ENCODE measurements at regions not wholly inside any gene's neighbourhood (a gene's known extent, or its start where the extent isn't known, plus 50 kb on each side); places are given as distances from the start of the nearest gene placed in this dataset.
A peak's percentile ranks its signal among the peaks of the same experiment; 100 is the strongest.

- H3K9me3 Mint-ChIP-seq, result no peaks in the 10 kb centered on the region
- H3K4me1 Mint-ChIP-seq, result no peaks in the 10 kb centered on the region
- H3K27ac Mint-ChIP-seq, result peak overlapping the region in 1 of 6 donors; percentile 44
- no peak overlapping the region for H3K4me3 Mint-ChIP-seq
- H3K27me3 Mint-ChIP-seq, result peaks cover 0 to 4% (median 2%) of the 10 kb centered on the region in 3 donors
- H3K36me3 Mint-ChIP-seq, result no peaks in the 10 kb centered on the region
- ATAC-seq (ENCODE audit: low read depth in 2 of 2) (no peak), DNase-seq (no peak)
Observed at GRCh38 chr18:34637094-34637801, 72.8 kb upstream of the DTNA start.

- peaks cover 0 to 7% (median 4%) of the 10 kb centered on the region in 3 donors for H3K27me3 Mint-ChIP-seq
- H3K27ac Mint-ChIP-seq, result no peak overlapping the region
- no peak for DNase-seq
- H3K4me1 Mint-ChIP-seq, result no peaks in the 10 kb centered on the region
- ATAC-seq (ENCODE audit: low read depth in 2 of 2), result no peak
- H3K9me3 Mint-ChIP-seq, result no peaks in the 10 kb centered on the region
- no peaks in the 10 kb centered on the region for H3K36me3 Mint-ChIP-seq
- H3K4me3 Mint-ChIP-seq, result no peak overlapping the region
Observed at GRCh38 chr18:34639687-34640086, 70.4 kb upstream of the DTNA start.

GRCh38 chr18:34640276-34640675, 69.8 kb upstream of the DTNA start:
- ATAC-seq (ENCODE audit: low read depth in 2 of 2) (no peak), DNase-seq (no peak)
- Mint-ChIP-seq H3K4me1 (no peaks in the 10 kb centered on the region), H3K9me3 (no peaks in the 10 kb centered on the region), H3K27ac (no peak overlapping the region), H3K27me3 (peaks cover 0 to 7% (median 4%) of the 10 kb centered on the region in 3 donors), H3K4me3 (no peak overlapping the region), H3K36me3 (no peaks in the 10 kb centered on the region)

- H3K27me3 Mint-ChIP-seq, result peaks cover 0 to 9% (median 7%) of the 10 kb centered on the region in 3 donors
- H3K9me3 Mint-ChIP-seq, result no peaks in the 10 kb centered on the region
- no peak overlapping the region for H3K4me3 Mint-ChIP-seq
- no peaks in the 10 kb centered on the region for H3K4me1 Mint-ChIP-seq
- DNase-seq (no peak), ATAC-seq (ENCODE audit: low read depth in 2 of 2) (no peak)
- H3K36me3 Mint-ChIP-seq, result no peaks in the 10 kb centered on the region
- H3K27ac Mint-ChIP-seq, result no peak overlapping the region
Observed at GRCh38 chr18:34643989-34644388, 66.1 kb upstream of the DTNA start.

- DNase-seq, result no peak
- Mint-ChIP-seq H3K27me3 (peaks cover 0 to 13% (median 9%) of the 10 kb centered on the region in 3 donors), H3K4me1 (no peaks in the 10 kb centered on the region), H3K4me3 (no peak overlapping the region), H3K9me3 (no peaks in the 10 kb centered on the region), H3K36me3 (no peaks in the 10 kb centered on the region), H3K27ac (no peak overlapping the region)
- no peak for ATAC-seq (ENCODE audit: low read depth in 2 of 2)
Observed at GRCh38 chr18:34647251-34647650, 62.8 kb upstream of the DTNA start.

GRCh38 chr18:34648269-34648985, 61.7 kb upstream of the DTNA start:
- no peak for ATAC-seq (ENCODE audit: low read depth in 2 of 2)
- Mint-ChIP-seq H3K4me3 (no peak overlapping the region), H3K27me3 (peaks cover 0 to 15% (median 9%) of the 10 kb centered on the region in 3 donors), H3K27ac (no peak overlapping the region), H3K36me3 (no peaks in the 10 kb centered on the region), H3K9me3 (no peaks in the 10 kb centered on the region), H3K4me1 (no peaks in the 10 kb centered on the region)
- DNase-seq, result no peak

GRCh38 chr18:34649080-34649479, 61.0 kb upstream of the DTNA start:
- Mint-ChIP-seq H3K9me3 (no peaks in the 10 kb centered on the region), H3K4me3 (no peak overlapping the region), H3K4me1 (no peaks in the 10 kb centered on the region), H3K27ac (no peak overlapping the region), H3K27me3 (peaks cover 0 to 15% (median 9%) of the 10 kb centered on the region in 3 donors), H3K36me3 (no peaks in the 10 kb centered on the region)
- DNase-seq, result no peak
- no peak for ATAC-seq (ENCODE audit: low read depth in 2 of 2)

- DNase-seq (no peak), ATAC-seq (ENCODE audit: low read depth in 2 of 2) (no peak)
- Mint-ChIP-seq H3K27me3 (peaks cover 0 to 15% (median 9%) of the 10 kb centered on the region in 3 donors), H3K27ac (no peak overlapping the region), H3K9me3 (no peaks in the 10 kb centered on the region), H3K4me3 (no peak overlapping the region), H3K36me3 (no peaks in the 10 kb centered on the region), H3K4me1 (no peaks in the 10 kb centered on the region)
Observed at GRCh38 chr18:34650121-34650545, 60.0 kb upstream of the DTNA start.

GRCh38 chr18:34651586-34652369, 58.3 kb upstream of the DTNA start:
- Mint-ChIP-seq H3K4me1 (no peaks in the 10 kb centered on the region), H3K9me3 (no peaks in the 10 kb centered on the region), H3K4me3 (no peak overlapping the region), H3K27me3 (peaks cover 0 to 15% (median 4%) of the 10 kb centered on the region in 3 donors), H3K27ac (peak overlapping the region in 1 of 6 donors; percentile 17), H3K36me3 (no peaks in the 10 kb centered on the region)
- ATAC-seq (ENCODE audit: low read depth in 2 of 2), result no peak
- DNase-seq, result no peak

- ATAC-seq (ENCODE audit: low read depth in 2 of 2) (no peak), DNase-seq (no peak)
- peaks cover 4 to 22% (median 7%) of the 10 kb centered on the region in 3 donors for H3K27me3 Mint-ChIP-seq
- H3K9me3 Mint-ChIP-seq, result peaks cover 0 to 4% (median 0%) of the 10 kb centered on the region in 7 donors
- no peaks in the 10 kb centered on the region for H3K4me1 Mint-ChIP-seq
- H3K4me3 Mint-ChIP-seq, result no peak overlapping the region
- H3K27ac Mint-ChIP-seq, result no peak overlapping the region
- H3K36me3 Mint-ChIP-seq, result no peaks in the 10 kb centered on the region
Observed at GRCh38 chr18:34655131-34655530, 55.0 kb upstream of the DTNA start.

GRCh38 chr18:34657860-34658500, 52.1 kb upstream of the DTNA start:
- peaks cover 0 to 4% (median 0%) of the 10 kb centered on the region in 7 donors for H3K9me3 Mint-ChIP-seq
- H3K4me3 Mint-ChIP-seq, result no peak overlapping the region
- no peak overlapping the region for H3K27ac Mint-ChIP-seq
- ATAC-seq (ENCODE audit: low read depth in 2 of 2) (no peak), DNase-seq (no peak)
- no peaks in the 10 kb centered on the region for H3K4me1 Mint-ChIP-seq
- H3K27me3 Mint-ChIP-seq, result peaks cover 10 to 16% (median 14%) of the 10 kb centered on the region in 3 donors
- H3K36me3 Mint-ChIP-seq, result no peaks in the 10 kb centered on the region

GRCh38 chr18:34659579-34660517, 50.2 kb upstream of the DTNA start:
- peaks cover 0 to 4% (median 0%) of the 10 kb centered on the region in 7 donors for H3K9me3 Mint-ChIP-seq
- H3K27ac Mint-ChIP-seq, result no peak overlapping the region
- ATAC-seq (ENCODE audit: low read depth in 2 of 2) (no peak), DNase-seq (no peak)
- H3K4me3 Mint-ChIP-seq, result no peak overlapping the region
- peaks cover 10 to 16% (median 14%) of the 10 kb centered on the region in 3 donors for H3K27me3 Mint-ChIP-seq
- H3K36me3 Mint-ChIP-seq, result no peaks in the 10 kb centered on the region
- no peaks in the 10 kb centered on the region for H3K4me1 Mint-ChIP-seq
